ENCODE measurements at regions not wholly inside any gene's neighbourhood (a gene's known extent, or its start where the extent isn't known, plus 50 kb on each side); places are given as distances from the start of the nearest gene placed in this dataset.

DNA sequence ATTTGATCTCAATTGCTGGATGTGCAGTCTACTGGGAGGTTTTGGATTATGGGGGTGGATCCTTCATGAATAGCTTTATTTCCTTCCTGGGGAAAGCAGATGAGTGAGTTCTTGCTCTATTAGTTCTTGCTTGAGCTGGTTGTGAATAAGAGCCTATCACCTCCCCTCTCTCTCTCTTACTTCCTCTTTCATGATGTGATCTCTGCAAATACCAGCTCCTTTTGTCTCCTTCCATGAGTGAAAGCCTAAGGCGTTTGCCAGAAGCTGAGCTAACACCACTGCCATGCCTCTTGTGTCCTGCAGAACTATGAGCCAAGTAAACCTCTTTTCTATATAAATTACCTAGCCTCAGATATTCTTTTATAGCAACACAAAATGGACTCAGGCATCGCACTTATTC, 302.7 kb downstream of the CCER1 start:
- no peaks in the 10 kb centered on the region for H3K4me1 ChIP-seq
- no peak overlapping the region for H3K4me3 ChIP-seq
- intact Hi-C loops (cut with DNase I) = no loop called here
- H3K36me3 ChIP-seq = no peaks in the 10 kb centered on the region
- TF ChIP-seq, protein P1, sequence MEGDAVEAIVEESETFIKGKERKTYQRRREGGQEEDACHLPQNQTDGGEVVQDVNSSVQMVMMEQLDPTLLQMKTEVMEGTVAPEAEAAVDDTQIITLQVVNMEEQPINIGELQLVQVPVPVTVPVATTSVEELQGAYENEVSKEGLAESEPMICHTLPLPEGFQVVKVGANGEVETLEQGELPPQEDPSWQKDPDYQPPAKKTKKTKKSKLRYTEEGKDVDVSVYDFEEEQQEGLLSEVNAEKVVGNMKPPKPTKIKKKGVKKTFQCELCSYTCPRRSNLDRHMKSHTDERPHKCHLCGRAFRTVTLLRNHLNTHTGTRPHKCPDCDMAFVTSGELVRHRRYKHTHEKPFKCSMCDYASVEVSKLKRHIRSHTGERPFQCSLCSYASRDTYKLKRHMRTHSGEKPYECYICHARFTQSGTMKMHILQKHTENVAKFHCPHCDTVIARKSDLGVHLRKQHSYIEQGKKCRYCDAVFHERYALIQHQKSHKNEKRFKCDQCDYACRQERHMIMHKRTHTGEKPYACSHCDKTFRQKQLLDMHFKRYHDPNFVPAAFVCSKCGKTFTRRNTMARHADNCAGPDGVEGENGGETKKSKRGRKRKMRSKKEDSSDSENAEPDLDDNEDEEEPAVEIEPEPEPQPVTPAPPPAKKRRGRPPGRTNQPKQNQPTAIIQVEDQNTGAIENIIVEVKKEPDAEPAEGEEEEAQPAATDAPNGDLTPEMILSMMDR (IDR thresholded peaks at IDR 0.05) = no peak
- TF ChIP-seq POLR2A (IDR thresholded peaks at IDR 0.05) (no peak), POLR2AphosphoS5 (IDR thresholded peaks at IDR 0.05; ENCODE audit: insufficient read depth in 1 of 2, low read depth in 1 of 2) (no peak)
- no peak for DNase-seq (ENCODE audit: extremely low spot score in 2 of 2)
- no peaks in the 10 kb centered on the region for H3K27me3 ChIP-seq
- no peaks in the 10 kb centered on the region for H3K9me3 ChIP-seq
- H3K27ac ChIP-seq = no peak overlapping the region

DNA sequence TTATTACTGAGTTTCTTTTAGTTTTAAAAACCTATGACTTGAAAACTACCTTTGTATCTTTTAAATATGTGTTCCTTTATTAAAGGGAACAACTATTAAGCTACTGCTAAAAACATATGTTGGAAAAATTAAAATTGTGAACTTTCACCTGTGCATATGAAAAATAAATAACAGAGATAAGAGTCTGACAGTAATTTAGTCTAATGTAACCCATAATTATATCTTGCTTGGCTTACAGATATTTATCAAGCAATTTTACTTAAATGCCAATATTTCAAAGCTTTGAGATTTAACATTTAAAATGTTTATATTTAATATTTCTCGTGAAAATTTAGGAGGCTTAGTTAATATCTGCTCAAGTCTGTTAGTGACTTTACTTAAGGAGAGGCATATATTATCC, 309.8 kb downstream of the CCER1 start:
- Histone ChIP-seq H3K4me1 (no peaks in the 10 kb centered on the region), H3K27ac (no peak overlapping the region), H3K36me3 (no peaks in the 10 kb centered on the region), H3K9me3 (no peaks in the 10 kb centered on the region), H3K27me3 (no peaks in the 10 kb centered on the region), H3K4me3 (no peak overlapping the region)
- TF ChIP-seq, protein P1 (IDR thresholded peaks at IDR 0.05) = no peak
- DNase-seq (ENCODE audit: extremely low spot score in 2 of 2) = no peak
- intact Hi-C loops (cut with DNase I) = no loop called here

DNA sequence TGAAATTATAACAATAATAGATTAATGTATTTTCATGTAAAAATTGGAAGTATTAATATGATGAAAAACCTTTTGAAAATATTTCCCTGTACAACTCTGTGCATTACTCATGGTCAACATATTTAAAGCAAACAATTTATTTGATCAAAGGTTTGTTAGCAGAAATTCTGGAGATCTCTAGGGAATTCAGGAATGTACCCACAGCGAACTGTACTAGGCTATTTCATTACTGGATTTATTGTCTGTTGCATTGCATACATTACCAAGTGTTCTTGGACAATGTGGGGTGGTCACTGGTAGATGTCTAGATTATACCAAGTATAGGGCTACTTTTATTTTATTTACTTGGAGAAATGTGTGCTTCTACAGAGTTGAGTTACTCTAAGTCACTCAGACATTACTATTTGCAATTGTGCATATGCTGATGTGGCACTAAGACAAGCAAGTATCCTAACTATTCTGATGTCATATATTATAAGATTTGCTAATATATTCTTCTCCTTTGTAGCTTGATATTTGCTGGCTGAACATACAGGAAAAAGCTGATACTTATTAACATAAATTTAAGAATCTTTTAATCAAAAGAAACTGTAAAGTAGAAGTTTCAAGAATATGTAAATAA, 323.3 kb downstream of the CCER1 start:
- intact Hi-C loops (cut with DNase I) = no loop called here
- H3K36me3 ChIP-seq = no peaks in the 10 kb centered on the region
- H3K4me3 ChIP-seq = no peak overlapping the region
- no peaks in the 10 kb centered on the region for H3K27me3 ChIP-seq
- peaks cover 3% of the 10 kb centered on the region for H3K9me3 ChIP-seq
- no peak overlapping the region for H3K27ac ChIP-seq
- no peak for DNase-seq (ENCODE audit: extremely low spot score in 2 of 2)
- TF ChIP-seq, protein P1 (IDR thresholded peaks at IDR 0.05) = no peak
- TF ChIP-seq POLR2AphosphoS5 (IDR thresholded peaks at IDR 0.05; ENCODE audit: insufficient read depth in 1 of 2, low read depth in 1 of 2) (no peak), POLR2A (IDR thresholded peaks at IDR 0.05) (no peak)
- H3K4me1 ChIP-seq = no peaks in the 10 kb centered on the region

DNA sequence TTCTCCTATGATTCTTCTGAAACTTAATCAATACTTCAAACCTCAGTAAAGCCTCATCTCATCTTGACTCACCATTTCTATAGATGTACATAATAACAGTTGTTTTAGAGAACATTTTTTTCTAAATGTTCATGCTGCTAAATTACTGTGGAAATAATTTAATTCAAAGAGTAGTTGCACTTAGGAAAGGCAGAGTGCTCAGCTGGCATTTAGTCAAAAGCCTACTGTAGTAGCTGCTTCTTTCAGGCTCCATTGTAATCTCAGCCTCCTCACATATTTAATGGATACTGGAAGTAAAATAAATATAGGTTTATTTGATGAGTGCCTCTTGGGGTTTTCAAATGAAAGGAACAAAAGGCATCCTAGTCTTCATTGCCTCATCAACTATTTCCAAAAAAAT, 325.0 kb downstream of the CCER1 start:
- no peak overlapping the region for H3K27ac ChIP-seq
- DNase-seq (ENCODE audit: extremely low spot score in 2 of 2) = no peak
- H3K9me3 ChIP-seq = peaks cover 3% of the 10 kb centered on the region
- TF ChIP-seq POLR2AphosphoS5 (IDR thresholded peaks at IDR 0.05; ENCODE audit: insufficient read depth in 1 of 2, low read depth in 1 of 2) = no peak
- TF ChIP-seq, protein P1 (IDR thresholded peaks at IDR 0.05) = no peak
- TF ChIP-seq POLR2A (IDR thresholded peaks at IDR 0.05) = no peak
- no peaks in the 10 kb centered on the region for H3K4me1 ChIP-seq
- H3K36me3 ChIP-seq = no peaks in the 10 kb centered on the region
- intact Hi-C loops (cut with DNase I) = no loop called here
- H3K27me3 ChIP-seq = no peaks in the 10 kb centered on the region
- no peak overlapping the region for H3K4me3 ChIP-seq

DNA sequence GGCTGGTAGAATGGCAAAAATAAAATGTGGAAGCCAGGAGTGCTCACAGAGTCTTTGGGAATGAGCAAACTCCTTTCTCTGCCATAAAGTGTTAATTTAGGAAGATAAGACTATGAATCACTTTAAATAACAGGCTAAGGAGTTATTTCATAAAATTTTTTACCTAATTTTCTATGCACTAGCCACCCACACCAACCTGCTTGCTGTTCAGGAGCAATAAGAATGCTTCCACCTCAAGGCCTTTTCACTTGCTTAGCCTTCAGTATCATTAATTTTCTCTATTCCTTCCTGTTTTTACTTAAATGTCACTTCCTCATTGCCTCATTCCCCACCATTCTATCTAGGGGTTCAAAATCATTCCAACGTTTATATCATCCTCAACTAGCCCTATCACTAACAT, 326.8 kb downstream of the CCER1 start:
- TF ChIP-seq POLR2A (IDR thresholded peaks at IDR 0.05) = no peak
- TF ChIP-seq, protein P1 (IDR thresholded peaks at IDR 0.05) = no peak
- Histone ChIP-seq H3K4me1 (no peaks in the 10 kb centered on the region), H3K36me3 (no peaks in the 10 kb centered on the region), H3K4me3 (no peak overlapping the region), H3K27ac (no peak overlapping the region), H3K27me3 (no peaks in the 10 kb centered on the region), H3K9me3 (peaks cover 3% of the 10 kb centered on the region)
- intact Hi-C loops (cut with DNase I) = no loop called here
- DNase-seq (ENCODE audit: extremely low spot score in 2 of 2) = no peak

All from vagina (tissue), 2 donors.